Heart right ventricle (tissue), 16 donors: ENCODE measurements at regions not wholly inside any gene's neighbourhood (a gene's known extent, or its start where the extent isn't known, plus 50 kb on each side); places are given as distances from the start of the nearest gene placed in this dataset.
"Not testable (repeated sequence)": the region's sequence is repeated elsewhere in the genome, so short reads cannot be mapped to it uniquely, and the experiment has no call there.

ENCODE experiments used
- ATAC-seq, 8 donors: fragments of 200-7000 bp; cut with Tn5 transposase; one replicate each; pipeline ENCODE4 v1.9.1; 2020; ENCODE audit warnings: mild to moderate bottlenecking in 8 of 8, moderate library complexity in 8 of 8, moderate number of reproducible peaks in 1 of 8
- DNase-seq, 2 donors: peaks; one replicate each; pipeline ENCODE4 v3.0.0-alpha.2; 2020
- H3K27ac ChIP-seq, 10 donors: fragments of 200-600 bp; sonication (generic) in 2 of 10; one replicate each; pipeline versions ENCODE4 v1.5.0 to v1.8.0; 2020 to 2022; ENCODE audit warnings: mild to moderate bottlenecking in 3 of 10
- H3K27me3 ChIP-seq, 7 donors: fragments of 200-600 bp; one replicate each; pipeline ENCODE4 v1.8.0; 2021 to 2022; ENCODE audit warnings: mild to moderate bottlenecking in 2 of 7
- H3K36me3 ChIP-seq, 9 donors: fragments of 200-600 bp; sonication (generic) in 1 of 9; one replicate each; pipeline versions ENCODE4 v1.5.0 to v1.8.0; 2020 to 2022; ENCODE audit warnings: mild to moderate bottlenecking in 2 of 9
- H3K4me1 ChIP-seq, 9 donors: fragments of 200-600 bp; sonication (generic) in 1 of 9; one replicate each; pipeline versions ENCODE4 v1.5.0 to v1.8.0; 2020 to 2022; ENCODE audit warnings: mild to moderate bottlenecking in 4 of 9
- H3K4me3 ChIP-seq, 10 donors: fragments of 200-600 bp; sonication (generic) in 2 of 10; one replicate each; pipeline versions ENCODE4 v1.5.0 to v1.8.0; 2020 to 2022; ENCODE audit warnings: mild to moderate bottlenecking in 7 of 10, moderate library complexity in 2 of 10
- H3K9me3 ChIP-seq, 11 donors: fragments of 200-600 bp in 10 of 11; sonication (generic) in 2 of 11; one replicate each; pipeline versions ENCODE4 v1.5.0 to v1.8.0; 2013 to 2022; ENCODE audit warnings: mild to moderate bottlenecking in 2 of 11, control low read depth in 1 of 11, moderate library complexity in 1 of 11
- WGBS, 2 donors: extraction: QIAGEN DNeasy Blood & Tissue Kit; methylation state at CpG; one replicate each; pipeline ENCODE4 v1.1.7; 2013; ENCODE audit warnings: inconsistent platforms in 1 of 2; 5-methylcytosine and 5-hydroxymethylcytosine counted together
- intact Hi-C, 10 donors: fragments of 100-400 bp; cut with DNase I; formaldehyde crosslinking; loops; one replicate each; pipeline versions ENCODE4 v1.11.1 to v1.14.2; 2022
- TF ChIP-seq, protein P1 (sequence below), 9 donors: fragments of 200-600 bp; sonication (generic) in 2 of 9; IDR thresholded peaks; one replicate each; pipeline versions ENCODE4 v1.5.0 to v1.8.0; 2021 to 2022; ENCODE audit warnings: antibody characterized with exemption in 9 of 9, mild to moderate bottlenecking in 5 of 9, moderate library complexity in 1 of 9
- donor health status: Arrhythmogenic right ventricular cardiomyopathy.
- donor health status: ischemic (EF 13 %, LVEDD 7.1; RV severe dilation, severe dysfunction).
- donor health status: healthy with polysubstance abuse.
- donor health status: DM: no; HTN: yes; CAD: no.
- donor health status: DM: no; HTN: no; CAD: no.
- donor health status: ischemic (EF 25% LVEDD 6.9; RV normal size, moderate dysfunction).
- donor health status: ischemic (EF 25% LVEDD 5.7; RV mildly dilated, moderate dysfunction).
- donor health status: healthy.
- donor health status: DM: yes; HTN: yes; CAD: no.
- donor health status: Ischemic cardiomyopathy.
- donor health status: ischemic (EF 35%, LVEDD 5.7; RV mildly dilated, moderate dysfunction).
- donor health status: nonischemic (EF 11% LVEDD 7.7; RV severe dilation, severe dysfunction).
- donor health status: DM: yes; HTN: yes; CAD: no.
- donor health status: PGD.
- donor health status: ischemic (EF 29% LVEDD 5.4; RV normal size, mild dysfunction).
- donor health status: nonischemic (EF 23%, LVEDD 6.1; RV moderate dilation, normal function).

DNA sequence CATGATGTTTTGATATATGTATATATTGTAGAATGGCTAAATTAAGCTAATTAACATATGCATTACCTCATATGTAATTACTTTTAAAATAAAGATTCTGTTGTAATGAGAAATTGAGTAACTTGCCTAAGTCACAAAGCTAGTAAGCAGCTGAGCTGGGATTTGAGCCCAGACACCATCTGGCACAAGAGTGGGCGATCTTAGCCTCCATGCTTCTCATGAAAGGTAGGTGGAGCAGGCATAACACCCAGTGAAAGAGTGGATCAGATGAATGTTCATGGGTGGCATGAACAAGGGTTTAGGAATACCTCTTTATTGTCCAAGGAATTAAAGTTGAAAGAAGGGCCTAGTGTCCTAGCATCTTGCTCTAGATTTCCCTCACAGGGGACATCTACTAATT is 365.4 kb downstream of the TFAP2B start:
- H3K27me3 ChIP-seq, result no peaks in the 10 kb centered on the region
- ATAC-seq, result no peak
- TF ChIP-seq, protein P1, sequence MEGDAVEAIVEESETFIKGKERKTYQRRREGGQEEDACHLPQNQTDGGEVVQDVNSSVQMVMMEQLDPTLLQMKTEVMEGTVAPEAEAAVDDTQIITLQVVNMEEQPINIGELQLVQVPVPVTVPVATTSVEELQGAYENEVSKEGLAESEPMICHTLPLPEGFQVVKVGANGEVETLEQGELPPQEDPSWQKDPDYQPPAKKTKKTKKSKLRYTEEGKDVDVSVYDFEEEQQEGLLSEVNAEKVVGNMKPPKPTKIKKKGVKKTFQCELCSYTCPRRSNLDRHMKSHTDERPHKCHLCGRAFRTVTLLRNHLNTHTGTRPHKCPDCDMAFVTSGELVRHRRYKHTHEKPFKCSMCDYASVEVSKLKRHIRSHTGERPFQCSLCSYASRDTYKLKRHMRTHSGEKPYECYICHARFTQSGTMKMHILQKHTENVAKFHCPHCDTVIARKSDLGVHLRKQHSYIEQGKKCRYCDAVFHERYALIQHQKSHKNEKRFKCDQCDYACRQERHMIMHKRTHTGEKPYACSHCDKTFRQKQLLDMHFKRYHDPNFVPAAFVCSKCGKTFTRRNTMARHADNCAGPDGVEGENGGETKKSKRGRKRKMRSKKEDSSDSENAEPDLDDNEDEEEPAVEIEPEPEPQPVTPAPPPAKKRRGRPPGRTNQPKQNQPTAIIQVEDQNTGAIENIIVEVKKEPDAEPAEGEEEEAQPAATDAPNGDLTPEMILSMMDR (IDR thresholded peaks at IDR 0.05), result no peak
- intact Hi-C loops, result no loop called here
- H3K9me3 ChIP-seq, result peaks cover 0 to 11% (median 0%) of the 10 kb centered on the region in 11 donors
- no peaks in the 10 kb centered on the region for H3K4me1 ChIP-seq
- DNase-seq, result no peak
- H3K4me3 ChIP-seq, result no peak overlapping the region
- H3K36me3 ChIP-seq, result no peaks in the 10 kb centered on the region
- WGBS, 2 donors, result 82 to 83% methylated on average over 1 of the region's 1 CpG
- no peak overlapping the region for H3K27ac ChIP-seq

DNA sequence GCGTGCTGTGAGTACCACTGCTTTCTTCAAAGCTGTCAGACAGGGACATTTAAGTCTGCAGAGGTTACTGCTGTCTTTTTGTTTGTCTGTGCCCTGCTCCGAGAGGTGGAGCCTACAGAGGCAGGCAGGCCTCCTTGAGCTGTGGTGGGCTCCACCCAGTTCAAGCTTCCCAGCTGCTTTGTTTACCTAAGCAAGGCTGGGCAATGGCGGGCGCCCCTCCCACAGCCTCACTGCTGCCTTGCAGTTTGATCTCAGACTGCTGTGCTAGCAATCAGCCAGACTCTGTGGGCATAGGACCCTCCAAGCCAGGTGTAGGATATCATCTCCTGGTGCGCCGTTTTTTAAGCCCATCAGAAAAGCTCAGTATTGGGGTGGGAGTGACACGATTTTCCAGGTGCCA is 374.5 kb downstream of the TFAP2B start:
- DNase-seq, ATAC-seq, H3K4me1 ChIP-seq, H3K36me3 ChIP-seq, H3K9me3 ChIP-seq, H3K4me3 ChIP-seq, H3K27ac ChIP-seq, intact Hi-C loops, H3K27me3 ChIP-seq: not testable (repeated sequence)
- WGBS, 2 donors, result 89 to 90% methylated on average over 7 of the region's 7 CpGs

DNA sequence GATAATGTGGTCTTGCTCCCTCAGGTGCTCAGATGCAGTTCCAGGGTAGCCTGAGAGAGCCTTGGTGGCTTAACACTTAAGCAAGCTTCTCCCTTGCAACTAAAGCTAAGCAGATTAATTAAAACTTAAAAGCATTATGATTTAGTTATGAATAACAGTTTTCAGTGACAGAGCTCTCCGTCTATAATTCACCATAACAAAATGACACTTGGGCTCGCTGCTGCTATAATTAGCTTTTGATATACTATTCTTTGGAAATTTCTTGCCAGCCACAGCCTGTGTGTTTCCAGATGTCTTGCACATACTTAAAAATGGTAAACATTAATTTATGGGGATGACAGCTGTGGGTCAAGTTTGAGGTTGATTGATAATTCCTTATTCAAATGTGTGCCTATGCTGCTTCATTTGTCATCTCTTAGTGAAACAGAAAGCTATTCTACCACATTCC is 380.5 kb downstream of the TFAP2B start:
- DNase-seq, result no peak
- no peak overlapping the region for H3K27ac ChIP-seq
- ATAC-seq, result no peak
- H3K36me3 ChIP-seq, result no peaks in the 10 kb centered on the region
- no peak overlapping the region for H3K4me3 ChIP-seq
- no peaks in the 10 kb centered on the region for H3K4me1 ChIP-seq
- H3K27me3 ChIP-seq, result no peaks in the 10 kb centered on the region
- H3K9me3 ChIP-seq, result no peaks in the 10 kb centered on the region
- intact Hi-C loops, result no loop called here
- WGBS, 2 donors, result 44 to 58% methylated on average over 2 of the region's 2 CpGs
- TF ChIP-seq, protein P1 (IDR thresholded peaks at IDR 0.05), result no peak

DNA sequence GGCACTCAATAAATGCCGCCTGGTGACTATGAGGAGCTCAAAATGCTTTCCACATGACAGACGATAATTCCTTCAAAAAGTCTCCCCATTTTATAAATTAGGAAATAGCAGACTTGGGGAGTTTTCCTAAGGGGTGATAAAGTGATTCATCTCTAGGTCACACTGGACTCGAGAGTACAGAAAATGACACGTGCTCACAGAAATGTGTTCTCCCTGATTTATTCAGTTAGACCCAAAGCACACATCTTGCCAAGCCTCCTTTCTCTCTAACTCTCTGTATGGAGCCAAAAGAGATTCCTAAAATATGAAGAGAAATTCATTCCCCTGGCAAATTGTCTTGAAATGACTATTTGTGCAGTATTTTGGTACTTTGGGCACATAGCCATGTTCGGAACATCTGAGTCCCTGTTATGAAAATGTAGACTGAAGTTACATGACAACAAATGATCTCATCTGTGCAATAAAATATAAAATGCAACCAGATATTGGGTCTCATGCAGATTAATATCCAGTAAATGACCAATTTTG is 381.1 kb downstream of the TFAP2B start:
- no peak for ATAC-seq
- 55 to 70% methylated on average over 5 of the region's 5 CpGs for WGBS, 2 donors
- intact Hi-C loops, result no loop called here
- Histone ChIP-seq H3K27me3 (no peaks in the 10 kb centered on the region), H3K9me3 (no peaks in the 10 kb centered on the region), H3K36me3 (no peaks in the 10 kb centered on the region), H3K4me3 (no peak overlapping the region), H3K27ac (no peak overlapping the region), H3K4me1 (no peaks in the 10 kb centered on the region)
- TF ChIP-seq, protein P1 (IDR thresholded peaks at IDR 0.05), result no peak
- no peak for DNase-seq

DNA sequence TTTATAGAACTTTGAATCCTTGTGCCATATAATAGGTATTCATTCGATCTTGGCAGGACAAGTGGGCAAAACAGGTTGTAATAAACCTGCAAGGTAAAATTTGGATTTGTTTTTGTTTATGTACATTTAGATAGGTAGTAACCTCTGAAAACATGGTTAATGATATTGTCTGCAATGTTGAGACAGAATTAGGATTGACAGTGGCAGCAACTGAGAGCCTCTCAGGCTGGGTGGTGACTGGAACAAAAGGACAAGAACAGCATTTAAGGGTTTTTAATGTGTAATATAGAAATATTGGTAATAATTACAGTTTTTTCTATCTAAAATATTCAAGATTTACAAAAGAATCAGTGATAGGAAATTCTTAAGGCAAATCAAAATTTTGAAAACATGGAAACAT is 382.0 kb downstream of the TFAP2B start:
- no peaks in the 10 kb centered on the region for H3K4me1 ChIP-seq
- DNase-seq, result no peak
- no peak for ATAC-seq
- H3K9me3 ChIP-seq, result no peaks in the 10 kb centered on the region
- intact Hi-C loops, result no loop called here
- TF ChIP-seq, protein P1 (IDR thresholded peaks at IDR 0.05), result no peak
- 82 to 88% methylated on average over 1 of the region's 1 CpG for WGBS, 2 donors
- no peaks in the 10 kb centered on the region for H3K27me3 ChIP-seq
- no peak overlapping the region for H3K27ac ChIP-seq
- H3K4me3 ChIP-seq, result no peak overlapping the region
- no peaks in the 10 kb centered on the region for H3K36me3 ChIP-seq

DNA sequence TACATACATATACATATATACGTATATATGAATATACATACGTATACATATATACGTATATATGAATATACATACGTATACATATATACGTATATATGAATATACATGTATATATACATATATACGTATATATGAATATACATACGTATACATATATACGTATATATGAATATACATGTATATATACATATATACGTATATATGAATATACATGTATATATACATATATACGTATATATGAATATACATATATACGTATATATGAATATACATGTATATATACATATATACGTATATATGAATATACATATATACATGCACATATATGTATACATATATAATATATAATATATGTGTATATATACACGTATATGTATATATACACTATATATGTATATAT is 384.0 kb downstream of the TFAP2B start:
- intact Hi-C loops, H3K4me1 ChIP-seq, H3K9me3 ChIP-seq, ATAC-seq, H3K4me3 ChIP-seq, DNase-seq, H3K27ac ChIP-seq, H3K36me3 ChIP-seq, H3K27me3 ChIP-seq: not testable (repeated sequence)
- WGBS, 2 donors, result 89 to 97% methylated on average over 13 of the region's 13 CpGs
